ENCODE measurements at regions not wholly inside any gene's neighbourhood (a gene's known extent, or its start where the extent isn't known, plus 50 kb on each side); places are given as distances from the start of the nearest gene placed in this dataset.
"Not testable (repeated sequence)": the region's sequence is repeated elsewhere in the genome, so short reads cannot be mapped to it uniquely, and the experiment has no call there.

- DNase-seq (ENCODE audit: low spot score), result no peak
Measured at GRCh38 chr2:83051538-83052170, 1407.4 kb downstream of the SUCLG1 start.

GRCh38 chr2:83042053-83042452 is 1417.0 kb downstream of the SUCLG1 start:
- DNase-seq (ENCODE audit: low spot score), result no peak

GRCh38 chr2:83022631-83023210 is 1436.4 kb downstream of the SUCLG1 start:
- DNase-seq (ENCODE audit: low spot score), result no peak

GRCh38 chr2:83017366-83018090 is 1441.6 kb downstream of the SUCLG1 start:
- DNase-seq (ENCODE audit: low spot score), result no peak

- no peak for DNase-seq (ENCODE audit: low spot score)
Measured at GRCh38 chr2:83016343-83017110, 1442.6 kb downstream of the SUCLG1 start.

- no peak for DNase-seq (ENCODE audit: low spot score)
Measured at GRCh38 chr2:83015900-83016299, 1443.2 kb downstream of the SUCLG1 start.

GRCh38 chr2:83015035-83015715 is 1443.9 kb downstream of the SUCLG1 start:
- no peak for DNase-seq (ENCODE audit: low spot score)

GRCh38 chr2:83014462-83014861 is 1444.6 kb downstream of the SUCLG1 start:
- no peak for DNase-seq (ENCODE audit: low spot score)

- no peak for DNase-seq (ENCODE audit: low spot score)
Measured at GRCh38 chr2:83006961-83007360, 1452.1 kb downstream of the SUCLG1 start.

- DNase-seq (ENCODE audit: low spot score), result no peak
Measured at GRCh38 chr2:83003555-83003954, 1455.5 kb downstream of the SUCLG1 start.

GRCh38 chr2:83002706-83003105 is 1456.4 kb downstream of the SUCLG1 start:
- no peak for DNase-seq (ENCODE audit: low spot score)

- no peak for DNase-seq (ENCODE audit: low spot score)
Measured at GRCh38 chr2:82998781-82999180, 1460.3 kb downstream of the SUCLG1 start.

- DNase-seq (ENCODE audit: low spot score), result no peak
Measured at GRCh38 chr2:82996217-82996616, 1462.9 kb downstream of the SUCLG1 start.

- DNase-seq (ENCODE audit: low spot score), result no peak
Measured at GRCh38 chr2:82994151-82994550, 1464.9 kb downstream of the SUCLG1 start.

GRCh38 chr2:82993609-82994008 is 1465.5 kb downstream of the SUCLG1 start:
- DNase-seq (ENCODE audit: low spot score), result no peak

GRCh38 chr2:82992968-82993367 is 1466.1 kb downstream of the SUCLG1 start:
- DNase-seq (ENCODE audit: low spot score), result no peak

GRCh38 chr2:82987706-82988105 is 1471.4 kb downstream of the SUCLG1 start:
- not testable (repeated sequence) for DNase-seq (ENCODE audit: low spot score)

GRCh38 chr2:82986899-82987298 is 1472.2 kb downstream of the SUCLG1 start:
- DNase-seq (ENCODE audit: low spot score), result no peak

- no peak for DNase-seq (ENCODE audit: low spot score)
Measured at GRCh38 chr2:82985572-82986197, 1473.4 kb downstream of the SUCLG1 start.

GRCh38 chr2:82968358-82968757 is 1490.7 kb downstream of the SUCLG1 start:
- no peak for DNase-seq (ENCODE audit: low spot score)

- no peak for DNase-seq (ENCODE audit: low spot score)
Measured at GRCh38 chr2:82964341-82964740, 1494.7 kb downstream of the SUCLG1 start.

GRCh38 chr2:82959727-82960126 is 1499.4 kb downstream of the SUCLG1 start:
- DNase-seq (ENCODE audit: low spot score), result no peak

Measured in ecto neural progenitor cell (in vitro differentiated cells).